ENCODE measurements at regions not wholly inside any gene's neighbourhood (a gene's known extent, or its start where the extent isn't known, plus 50 kb on each side); places are given as distances from the start of the nearest gene placed in this dataset.

DNA sequence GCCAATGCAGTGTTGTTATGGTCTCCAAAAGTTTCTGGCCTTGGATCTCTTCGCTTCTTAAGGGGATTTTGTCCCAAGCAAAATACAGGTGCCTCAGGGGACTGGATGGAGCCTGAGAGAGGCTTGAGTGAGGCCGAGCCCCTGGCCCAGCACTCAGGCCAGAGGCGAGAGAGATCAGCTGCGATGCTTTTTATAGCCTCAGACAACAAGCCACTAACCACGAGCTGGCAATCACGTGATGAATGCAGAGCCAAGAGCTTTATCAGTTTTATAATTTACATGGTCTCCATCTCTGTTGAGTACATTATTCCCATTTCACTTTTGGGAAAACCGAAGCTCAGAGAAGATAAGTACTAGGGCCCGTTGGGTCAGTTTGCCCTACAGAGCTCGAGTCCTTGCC lies 360.0 kb upstream of the CDH5 start:
- DNase-seq (ENCODE audit: insufficient read length, low spot score) = no peak
- no peak for FAIRE-seq
- no peak for TF ChIP-seq POLR2A (IDR thresholded peaks at IDR 0.05; ENCODE audit: low read depth, low read length)

- DNase-seq (ENCODE audit: insufficient read length, low spot score) (no peak), FAIRE-seq (no peak)
- TF ChIP-seq POLR2A (IDR thresholded peaks at IDR 0.05; ENCODE audit: low read depth, low read length) = no peak
Measured at GRCh38 chr16:66004699-66005098, 361.8 kb upstream of the CDH5 start.

DNA sequence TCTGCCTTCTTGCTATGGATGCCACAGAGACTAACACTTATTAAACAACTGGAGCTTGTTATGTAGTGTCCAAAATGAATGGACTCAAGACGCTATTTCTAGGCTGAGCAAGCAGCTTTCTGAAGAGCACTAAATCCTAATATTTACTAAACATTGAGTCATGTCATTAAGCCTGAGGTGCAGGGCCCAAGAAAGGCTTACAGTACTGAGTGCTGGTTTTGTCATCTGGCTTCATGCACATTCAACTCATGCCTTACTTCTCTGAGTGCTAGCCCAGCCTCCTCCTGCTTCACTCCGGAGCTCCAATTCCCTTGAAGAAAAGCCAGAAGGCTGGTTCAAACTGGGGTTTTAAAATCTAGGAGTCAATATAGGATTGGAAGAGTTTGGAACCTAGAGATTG lies 363.3 kb upstream of the CDH5 start:
- FAIRE-seq (no peak), DNase-seq (ENCODE audit: insufficient read length, low spot score) (no peak)
- no peak for TF ChIP-seq POLR2A (IDR thresholded peaks at IDR 0.05; ENCODE audit: low read depth, low read length)

- DNase-seq (ENCODE audit: insufficient read length, low spot score) (no peak), FAIRE-seq (no peak)
- no peak for TF ChIP-seq POLR2A (IDR thresholded peaks at IDR 0.05; ENCODE audit: low read depth, low read length)
Measured at GRCh38 chr16:66002601-66003000, 363.9 kb upstream of the CDH5 start.

GRCh38 chr16:66001432-66001831 lies 365.1 kb upstream of the CDH5 start:
- FAIRE-seq (no peak), DNase-seq (ENCODE audit: insufficient read length, low spot score) (no peak)
- no peak for TF ChIP-seq POLR2A (IDR thresholded peaks at IDR 0.05; ENCODE audit: low read depth, low read length)

DNA sequence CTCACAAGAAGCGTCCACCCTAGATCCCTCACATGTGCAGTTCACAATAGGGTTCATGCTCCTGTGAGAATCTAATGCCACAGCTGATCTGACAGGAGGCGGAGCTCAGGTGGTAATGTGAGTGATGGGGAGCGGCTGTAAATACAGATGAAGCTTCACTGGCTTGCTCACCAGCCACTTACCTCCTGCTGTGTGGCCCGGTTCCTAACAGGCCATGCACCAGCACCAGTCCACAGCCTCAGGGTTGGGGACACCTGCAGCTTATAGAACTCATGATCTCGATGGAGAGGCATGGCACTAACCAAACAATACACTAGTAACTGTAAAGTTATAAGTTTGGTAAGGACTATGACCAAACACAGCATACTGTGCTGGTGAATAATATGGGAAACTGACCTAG lies 368.0 kb upstream of the CDH5 start:
- no peak for TF ChIP-seq POLR2A (IDR thresholded peaks at IDR 0.05; ENCODE audit: low read depth, low read length)
- FAIRE-seq = no peak
- no peak for DNase-seq (ENCODE audit: insufficient read length, low spot score)

GRCh38 chr16:65994291-65994690 lies 372.2 kb upstream of the CDH5 start:
- no peak for FAIRE-seq
- no peak for DNase-seq (ENCODE audit: insufficient read length, low spot score)
- no peak for TF ChIP-seq POLR2A (IDR thresholded peaks at IDR 0.05; ENCODE audit: low read depth, low read length)

DNA sequence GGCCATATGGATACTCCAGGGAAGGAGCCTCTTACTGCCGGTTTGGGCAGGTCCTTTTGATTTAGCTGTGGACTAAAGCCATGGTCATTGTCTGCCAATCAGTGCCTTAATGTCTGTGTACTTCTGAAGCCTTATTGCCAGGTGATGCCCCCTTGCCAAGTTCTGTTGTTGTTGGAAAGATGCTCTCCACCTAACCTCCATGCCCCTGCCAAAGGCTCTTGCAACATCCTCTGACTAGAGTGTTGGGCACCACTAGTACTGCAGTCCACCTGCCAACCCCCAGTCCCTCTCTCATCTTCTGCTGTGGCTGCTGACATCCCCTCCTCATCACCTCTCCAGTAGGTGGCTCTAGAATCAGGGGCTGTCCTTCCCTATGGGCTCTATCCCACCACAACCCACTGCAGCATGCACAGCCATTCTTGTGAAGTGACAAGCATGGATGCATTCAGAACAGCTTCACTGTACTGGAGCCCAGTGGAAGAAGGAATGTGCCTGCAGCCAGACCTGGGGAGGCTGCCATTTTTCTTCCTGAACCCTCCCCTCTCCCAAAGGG lies 375.3 kb upstream of the CDH5 start:
- no peak for DNase-seq (ENCODE audit: insufficient read length, low spot score)
- TF ChIP-seq POLR2A (IDR thresholded peaks at IDR 0.05; ENCODE audit: low read depth, low read length) = no peak
- FAIRE-seq = no peak

- DNase-seq (ENCODE audit: insufficient read length, low spot score) = no peak
- no peak for TF ChIP-seq POLR2A (IDR thresholded peaks at IDR 0.05; ENCODE audit: low read depth, low read length)
- no peak for FAIRE-seq
Measured at GRCh38 chr16:65989861-65990604, 376.5 kb upstream of the CDH5 start.

DNA sequence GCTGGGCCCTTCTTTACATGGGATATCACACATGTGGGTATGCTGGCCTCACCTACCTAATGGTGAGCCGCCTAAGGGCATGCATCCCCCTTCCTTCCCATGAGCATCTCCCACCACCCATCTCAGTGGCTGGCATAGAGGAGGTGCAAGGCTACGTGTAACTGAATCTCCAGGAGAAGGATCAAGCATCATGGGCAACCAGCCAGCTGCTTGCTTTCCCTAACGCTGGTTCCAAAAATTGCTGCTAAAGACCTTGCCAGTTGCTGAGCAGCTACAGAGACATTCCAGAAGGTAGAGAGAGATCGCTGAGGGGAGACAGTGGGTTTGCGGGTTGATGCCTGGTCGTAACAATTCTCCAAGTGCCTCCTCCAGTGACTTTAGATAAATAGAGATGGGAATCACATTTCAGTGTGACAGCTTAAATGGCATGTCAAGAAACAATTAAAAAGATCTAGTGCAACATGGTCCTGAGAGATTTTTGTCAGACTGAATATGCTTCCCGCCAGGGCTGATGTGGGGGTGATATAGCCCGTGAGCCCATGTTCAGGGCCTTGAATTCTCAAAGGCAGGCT lies 378.4 kb upstream of the CDH5 start:
- TF ChIP-seq POLR2A (IDR thresholded peaks at IDR 0.05; ENCODE audit: low read depth, low read length) = no peak
- FAIRE-seq (no peak), DNase-seq (ENCODE audit: insufficient read length, low spot score) (no peak)

DNA sequence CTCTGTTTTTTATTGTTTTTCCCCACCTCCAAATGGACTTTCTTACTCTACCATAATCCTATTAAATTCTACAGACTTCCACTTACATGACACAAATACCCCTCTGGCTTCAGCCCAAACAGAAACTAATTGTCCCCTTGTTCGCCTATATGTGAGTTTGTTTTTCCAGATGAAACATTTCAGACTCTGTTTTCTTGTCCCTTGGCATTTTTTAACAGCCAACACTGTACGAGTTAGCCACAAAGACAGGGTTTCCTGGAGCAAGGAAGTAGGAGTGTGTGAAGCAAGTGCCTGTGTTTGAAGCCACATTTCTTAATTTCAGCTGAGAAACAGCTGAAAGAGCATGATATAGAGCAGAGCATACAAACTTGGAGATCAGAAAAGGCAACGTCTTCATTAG lies 382.2 kb upstream of the CDH5 start:
- FAIRE-seq = no peak
- DNase-seq (ENCODE audit: insufficient read length, low spot score) = no peak
- no peak for TF ChIP-seq POLR2A (IDR thresholded peaks at IDR 0.05; ENCODE audit: low read depth, low read length)

GRCh38 chr16:65981057-65981456 lies 385.4 kb upstream of the CDH5 start:
- no peak for TF ChIP-seq POLR2A (IDR thresholded peaks at IDR 0.05; ENCODE audit: low read depth, low read length)
- no peak for DNase-seq (ENCODE audit: insufficient read length, low spot score)
- FAIRE-seq = no peak

GRCh38 chr16:65975049-65975708 lies 391.3 kb upstream of the CDH5 start:
- DNase-seq (ENCODE audit: insufficient read length, low spot score) (no peak), FAIRE-seq (no peak)
- TF ChIP-seq POLR2A (IDR thresholded peaks at IDR 0.05; ENCODE audit: low read depth, low read length) = no peak

GRCh38 chr16:65967376-65967775 lies 399.1 kb upstream of the CDH5 start:
- no peak for TF ChIP-seq POLR2A (IDR thresholded peaks at IDR 0.05; ENCODE audit: low read depth, low read length)

DNA sequence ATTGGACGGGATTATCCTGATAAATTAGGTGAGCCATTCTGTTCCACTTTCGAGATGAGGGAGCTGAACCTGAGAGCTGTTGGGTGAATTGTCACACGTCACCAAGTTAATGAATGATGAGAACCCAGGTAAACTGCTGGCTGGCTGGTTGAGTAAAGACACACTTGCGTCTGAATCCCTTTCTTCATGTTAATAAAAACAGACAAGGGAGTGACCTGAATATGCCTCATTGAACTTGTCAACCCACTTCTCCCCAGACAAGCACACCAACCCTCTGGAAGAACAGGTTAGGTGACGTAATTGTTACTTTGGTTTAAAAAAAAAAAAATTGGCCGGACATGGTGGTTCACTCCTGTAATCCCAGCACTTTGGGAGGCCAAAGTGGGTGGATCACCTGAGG lies 400.9 kb upstream of the CDH5 start:
- no peak for FAIRE-seq
- TF ChIP-seq POLR2A (IDR thresholded peaks at IDR 0.05; ENCODE audit: low read depth, low read length) = no peak
- no peak for DNase-seq (ENCODE audit: insufficient read length, low spot score)

More at GRCh38 chr16:65967376-65967775, 399.1 kb upstream of the CDH5 start:
- FAIRE-seq (no peak), DNase-seq (ENCODE audit: insufficient read length, low spot score) (no peak)

All from H54 (cell line).